ENCODE measurements at regions not wholly inside any gene's neighbourhood (a gene's known extent, or its start where the extent isn't known, plus 50 kb on each side); places are given as distances from the start of the nearest gene placed in this dataset.

DNA sequence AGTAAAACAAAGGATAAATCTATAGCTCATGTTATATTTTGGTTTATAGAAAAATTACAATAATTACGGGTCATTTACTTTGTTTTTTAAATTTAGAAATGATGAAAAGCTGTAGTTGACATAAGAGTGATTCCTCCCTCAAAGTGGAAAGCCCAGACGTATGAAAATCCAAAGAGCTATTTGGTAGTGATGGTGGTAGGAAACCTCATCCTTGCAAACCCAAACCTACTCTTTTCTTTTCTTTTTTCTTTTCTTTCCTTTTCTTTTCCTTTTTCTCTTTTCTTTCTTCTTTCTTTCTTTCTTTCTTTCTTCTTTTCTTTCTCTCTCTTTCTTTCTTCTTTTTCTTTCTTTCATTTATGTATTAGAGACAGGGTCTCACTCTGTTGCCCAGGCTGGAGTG, 190.3 kb upstream of the RASSF8 start:
- no peak for TF ChIP-seq POLR2A (IDR thresholded peaks at IDR 0.05)
- TF ChIP-seq, protein P1, sequence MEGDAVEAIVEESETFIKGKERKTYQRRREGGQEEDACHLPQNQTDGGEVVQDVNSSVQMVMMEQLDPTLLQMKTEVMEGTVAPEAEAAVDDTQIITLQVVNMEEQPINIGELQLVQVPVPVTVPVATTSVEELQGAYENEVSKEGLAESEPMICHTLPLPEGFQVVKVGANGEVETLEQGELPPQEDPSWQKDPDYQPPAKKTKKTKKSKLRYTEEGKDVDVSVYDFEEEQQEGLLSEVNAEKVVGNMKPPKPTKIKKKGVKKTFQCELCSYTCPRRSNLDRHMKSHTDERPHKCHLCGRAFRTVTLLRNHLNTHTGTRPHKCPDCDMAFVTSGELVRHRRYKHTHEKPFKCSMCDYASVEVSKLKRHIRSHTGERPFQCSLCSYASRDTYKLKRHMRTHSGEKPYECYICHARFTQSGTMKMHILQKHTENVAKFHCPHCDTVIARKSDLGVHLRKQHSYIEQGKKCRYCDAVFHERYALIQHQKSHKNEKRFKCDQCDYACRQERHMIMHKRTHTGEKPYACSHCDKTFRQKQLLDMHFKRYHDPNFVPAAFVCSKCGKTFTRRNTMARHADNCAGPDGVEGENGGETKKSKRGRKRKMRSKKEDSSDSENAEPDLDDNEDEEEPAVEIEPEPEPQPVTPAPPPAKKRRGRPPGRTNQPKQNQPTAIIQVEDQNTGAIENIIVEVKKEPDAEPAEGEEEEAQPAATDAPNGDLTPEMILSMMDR (IDR thresholded peaks at IDR 0.05) = no peak

Data from esophagus squamous epithelium (tissue), 4 donors.